ENCODE measurements at regions not wholly inside any gene's neighbourhood (a gene's known extent, or its start where the extent isn't known, plus 50 kb on each side); places are given as distances from the start of the nearest gene placed in this dataset.

GRCh38 chr3:83193526-83193925, 1432.1 kb upstream of the GBE1 start:
- DNase-seq (ENCODE audit: extremely low read depth in 1 of 4, low spot score in 3 of 4): no peak
- ChIA-PET POLR2A (no interaction called here), CTCF (ENCODE audit: low intra/inter-chr PET ratio) (interaction anchor here (0.6 kb wide), 1 partner anchor 1582 kb away, joined by 3 read pairs; no protein-coding TSS in a partner anchor)
- no peak for FAIRE-seq
- Histone ChIP-seq H3K4me3 (no peak overlapping the region), H3K9me3 (replicated peaks; ENCODE audit: control insufficient read depth, insufficient read depth, low read depth, low read length) (no peaks in the 10 kb centered on the region), H3K27ac (ENCODE audit: extremely low read depth, low read depth, low read length) (no peak overlapping the region), H2AFZ (ENCODE audit: low read depth, low read length) (no peak overlapping the region), H3K4me2 (ENCODE audit: insufficient read depth, low read length) (no peak overlapping the region), H3K36me3 (ENCODE audit: control insufficient read depth, insufficient read depth, low read length) (no peaks in the 10 kb centered on the region), H4K20me1 (replicated peaks; ENCODE audit: control insufficient read depth, insufficient read depth, low read length) (no peaks in the 10 kb centered on the region), H3K27me3 (ENCODE audit: control insufficient read depth in 2 of 2, insufficient read depth in 2 of 2, low read length in 2 of 2) (no peaks in the 10 kb centered on the region), H3K4me1 (replicated peaks in 1 of 2; ENCODE audit: control insufficient read depth in 2 of 2, insufficient read depth in 2 of 2, low read length in 2 of 2) (no peaks in the 10 kb centered on the region), H3K79me2 (ENCODE audit: control insufficient read depth, insufficient read depth, low read length) (no peaks in the 10 kb centered on the region), H3K9me1 (ENCODE audit: control insufficient read depth, insufficient read depth, low read length) (no peaks in the 10 kb centered on the region), H3K9ac (ENCODE audit: insufficient read depth in 1 of 2, low read depth in 2 of 2, low read length in 2 of 2) (no peak overlapping the region)
- WGBS (ENCODE audit: insufficient coverage, low coverage, missing lambda C conversion rate): 0% methylated on average over 1 of the region's 1 CpG
- ATAC-seq: no peak
- no TSS peak for BruUV-seq (replicated peaks)
- intact Hi-C loops (cut with micrococcal nuclease): no loop called here
- in situ Hi-C loops (cut with MboI): no loop called here
- no peak for TF ChIP-seq PYGO2 (tag; IDR thresholded peaks at IDR 0.05)
- no peak for TF ChIP-seq YBX1 (IDR thresholded peaks at IDR 0.05)
- TF ChIP-seq, protein P1, sequence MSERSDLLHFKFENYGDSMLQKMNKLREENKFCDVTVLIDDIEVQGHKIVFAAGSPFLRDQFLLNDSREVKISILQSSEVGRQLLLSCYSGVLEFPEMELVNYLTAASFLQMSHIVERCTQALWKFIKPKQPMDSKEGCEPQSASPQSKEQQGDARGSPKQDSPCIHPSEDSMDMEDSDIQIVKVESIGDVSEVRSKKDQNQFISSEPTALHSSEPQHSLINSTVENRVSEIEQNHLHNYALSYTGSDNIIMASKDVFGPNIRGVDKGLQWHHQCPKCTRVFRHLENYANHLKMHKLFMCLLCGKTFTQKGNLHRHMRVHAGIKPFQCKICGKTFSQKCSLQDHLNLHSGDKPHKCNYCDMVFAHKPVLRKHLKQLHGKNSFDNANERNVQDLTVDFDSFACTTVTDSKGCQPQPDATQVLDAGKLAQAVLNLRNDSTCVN (CRISPR knock-in tag; IDR thresholded peaks at IDR 0.05): no peak
- no peak for TF ChIP-seq SRF (CRISPR knock-in tag; IDR thresholded peaks at IDR 0.05)

GRCh38 chr3:83189634-83190033, 1428.2 kb upstream of the GBE1 start:
- Histone ChIP-seq H2AFZ (ENCODE audit: low read depth, low read length) (no peak overlapping the region), H3K36me3 (ENCODE audit: control insufficient read depth, insufficient read depth, low read length) (no peaks in the 10 kb centered on the region), H4K20me1 (replicated peaks; ENCODE audit: control insufficient read depth, insufficient read depth, low read length) (no peaks in the 10 kb centered on the region), H3K27ac (ENCODE audit: extremely low read depth, low read depth, low read length) (no peak overlapping the region), H3K79me2 (ENCODE audit: control insufficient read depth, insufficient read depth, low read length) (no peaks in the 10 kb centered on the region), H3K27me3 (ENCODE audit: control insufficient read depth in 2 of 2, insufficient read depth in 2 of 2, low read length in 2 of 2) (no peaks in the 10 kb centered on the region), H3K9me3 (replicated peaks; ENCODE audit: control insufficient read depth, insufficient read depth, low read depth, low read length) (no peaks in the 10 kb centered on the region), H3K4me3 (no peak overlapping the region), H3K9me1 (ENCODE audit: control insufficient read depth, insufficient read depth, low read length) (no peaks in the 10 kb centered on the region), H3K4me2 (ENCODE audit: insufficient read depth, low read length) (no peak overlapping the region), H3K4me1 (replicated peaks in 1 of 2; ENCODE audit: control insufficient read depth in 2 of 2, insufficient read depth in 2 of 2, low read length in 2 of 2) (no peaks in the 10 kb centered on the region), H3K9ac (ENCODE audit: insufficient read depth in 1 of 2, low read depth in 2 of 2, low read length in 2 of 2) (no peak overlapping the region)
- in situ Hi-C loops (cut with MboI): no loop called here
- FAIRE-seq (no peak), ATAC-seq (no peak), DNase-seq (ENCODE audit: extremely low read depth in 1 of 4, low spot score in 3 of 4) (no peak)
- CTCF ChIA-PET (ENCODE audit: low intra/inter-chr PET ratio): no interaction called here
- POLR2A ChIA-PET: no interaction called here
- intact Hi-C loops (cut with micrococcal nuclease): no loop called here
- no TSS peak for BruUV-seq (replicated peaks)
- TF ChIP-seq, protein P2, sequence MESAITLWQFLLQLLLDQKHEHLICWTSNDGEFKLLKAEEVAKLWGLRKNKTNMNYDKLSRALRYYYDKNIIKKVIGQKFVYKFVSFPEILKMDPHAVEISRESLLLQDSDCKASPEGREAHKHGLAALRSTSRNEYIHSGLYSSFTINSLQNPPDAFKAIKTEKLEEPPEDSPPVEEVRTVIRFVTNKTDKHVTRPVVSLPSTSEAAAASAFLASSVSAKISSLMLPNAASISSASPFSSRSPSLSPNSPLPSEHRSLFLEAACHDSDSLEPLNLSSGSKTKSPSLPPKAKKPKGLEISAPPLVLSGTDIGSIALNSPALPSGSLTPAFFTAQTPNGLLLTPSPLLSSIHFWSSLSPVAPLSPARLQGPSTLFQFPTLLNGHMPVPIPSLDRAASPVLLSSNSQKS (CRISPR knock-in tag; IDR thresholded peaks at IDR 0.05): no peak
- no peak for TF ChIP-seq HNRNPUL1 (IDR thresholded peaks at IDR 0.05; ENCODE audit: low read length)
- no peak for TF ChIP-seq MYNN (IDR thresholded peaks at IDR 0.05)
- no peak for TF ChIP-seq MYNN (CRISPR knock-in tag; IDR thresholded peaks at IDR 0.05)
- TF ChIP-seq ZNF41 (CRISPR knock-in tag; conservative IDR thresholded peaks at IDR 0.05): no peak
- no peak for TF ChIP-seq BCOR (IDR thresholded peaks at IDR 0.05)
- no peak for TF ChIP-seq ZNF518B (CRISPR knock-in tag; IDR thresholded peaks at IDR 0.05)
- TF ChIP-seq, protein P3, sequence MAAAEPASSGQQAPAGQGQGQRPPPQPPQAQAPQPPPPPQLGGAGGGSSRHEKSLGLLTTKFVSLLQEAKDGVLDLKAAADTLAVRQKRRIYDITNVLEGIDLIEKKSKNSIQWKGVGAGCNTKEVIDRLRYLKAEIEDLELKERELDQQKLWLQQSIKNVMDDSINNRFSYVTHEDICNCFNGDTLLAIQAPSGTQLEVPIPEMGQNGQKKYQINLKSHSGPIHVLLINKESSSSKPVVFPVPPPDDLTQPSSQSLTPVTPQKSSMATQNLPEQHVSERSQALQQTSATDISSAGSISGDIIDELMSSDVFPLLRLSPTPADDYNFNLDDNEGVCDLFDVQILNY (CRISPR knock-in tag; IDR thresholded peaks at IDR 0.05): no peak
